Endothelial cell (in vitro differentiated cells): ENCODE measurements at regions not wholly inside any gene's neighbourhood (a gene's known extent, or its start where the extent isn't known, plus 50 kb on each side); places are given as distances from the start of the nearest gene placed in this dataset.

ENCODE experiments used
- DNase-seq: peaks from one replicate; pipeline ENCODE4 v3.0.0; 2021; ENCODE audit warnings: low spot score
- H3K27ac Mint-ChIP-seq: one replicate; pipeline ENCODE4 v1.8.0; 2021; ENCODE audit warnings: mixed read lengths, inconsistent platforms; ENCODE audit not compliant: unreplicated experiment
- H3K27me3 Mint-ChIP-seq: one replicate; pipeline ENCODE4 v1.8.0; 2021; ENCODE audit warnings: mild to moderate bottlenecking, moderate library complexity, mixed read lengths, inconsistent platforms; ENCODE audit not compliant: unreplicated experiment
- H3K36me3 Mint-ChIP-seq: one replicate; pipeline ENCODE4 v1.8.0; 2021; ENCODE audit warnings: mild to moderate bottlenecking, low read depth, mixed read lengths, inconsistent platforms; ENCODE audit not compliant: unreplicated experiment
- H3K4me1 Mint-ChIP-seq: one replicate; pipeline ENCODE4 v1.8.0; 2021; ENCODE audit warnings: mild to moderate bottlenecking, mixed read lengths, inconsistent platforms; ENCODE audit not compliant: unreplicated experiment
- H3K4me3 Mint-ChIP-seq: one replicate; pipeline ENCODE4 v1.8.0; 2021; ENCODE audit warnings: mild to moderate bottlenecking, mixed read lengths, inconsistent platforms; ENCODE audit not compliant: unreplicated experiment
- H3K9me3 Mint-ChIP-seq: one replicate; pipeline ENCODE4 v1.8.0; 2021; ENCODE audit warnings: mixed read lengths, inconsistent platforms; ENCODE audit not compliant: unreplicated experiment
- TF ChIP-seq, protein P1 (sequence below): fragments of 200-600 bp; sonication (generic); IDR thresholded peaks from one replicate; pipeline ENCODE4 v1.5.0; 2021; ENCODE audit warnings: antibody characterized with exemption; ENCODE audit not compliant: unreplicated experiment

DNA sequence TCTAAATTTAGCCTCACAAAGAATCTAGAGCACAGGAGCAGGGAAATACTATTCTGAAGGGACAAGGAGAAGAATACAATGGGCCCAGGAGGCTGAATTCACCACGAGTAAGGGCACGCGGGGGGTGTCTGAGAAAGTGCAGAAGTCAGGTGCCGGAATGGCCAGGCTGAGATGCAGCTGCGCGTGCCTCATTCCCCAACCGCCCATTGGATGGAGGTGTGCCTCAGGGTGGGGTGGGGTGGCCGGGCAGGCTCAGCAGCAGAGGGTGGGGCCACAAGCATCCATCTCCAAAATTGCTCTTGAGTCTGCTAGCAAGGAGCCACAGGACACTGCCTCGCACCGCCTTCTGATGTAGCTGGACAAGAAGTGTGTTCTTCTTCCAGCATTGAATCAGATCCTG is 387.0 kb downstream of the SHANK2 start:
- TF ChIP-seq, protein P1, sequence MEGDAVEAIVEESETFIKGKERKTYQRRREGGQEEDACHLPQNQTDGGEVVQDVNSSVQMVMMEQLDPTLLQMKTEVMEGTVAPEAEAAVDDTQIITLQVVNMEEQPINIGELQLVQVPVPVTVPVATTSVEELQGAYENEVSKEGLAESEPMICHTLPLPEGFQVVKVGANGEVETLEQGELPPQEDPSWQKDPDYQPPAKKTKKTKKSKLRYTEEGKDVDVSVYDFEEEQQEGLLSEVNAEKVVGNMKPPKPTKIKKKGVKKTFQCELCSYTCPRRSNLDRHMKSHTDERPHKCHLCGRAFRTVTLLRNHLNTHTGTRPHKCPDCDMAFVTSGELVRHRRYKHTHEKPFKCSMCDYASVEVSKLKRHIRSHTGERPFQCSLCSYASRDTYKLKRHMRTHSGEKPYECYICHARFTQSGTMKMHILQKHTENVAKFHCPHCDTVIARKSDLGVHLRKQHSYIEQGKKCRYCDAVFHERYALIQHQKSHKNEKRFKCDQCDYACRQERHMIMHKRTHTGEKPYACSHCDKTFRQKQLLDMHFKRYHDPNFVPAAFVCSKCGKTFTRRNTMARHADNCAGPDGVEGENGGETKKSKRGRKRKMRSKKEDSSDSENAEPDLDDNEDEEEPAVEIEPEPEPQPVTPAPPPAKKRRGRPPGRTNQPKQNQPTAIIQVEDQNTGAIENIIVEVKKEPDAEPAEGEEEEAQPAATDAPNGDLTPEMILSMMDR = no peak
- H3K4me1 Mint-ChIP-seq = peaks cover 2% of the 10 kb centered on the region
- peaks cover 3% of the 10 kb centered on the region for H3K27me3 Mint-ChIP-seq
- H3K9me3 Mint-ChIP-seq = no peaks in the 10 kb centered on the region
- H3K4me3 Mint-ChIP-seq = no peak overlapping the region
- H3K27ac Mint-ChIP-seq = no peak overlapping the region
- H3K36me3 Mint-ChIP-seq = no peaks in the 10 kb centered on the region
- DNase-seq = no peak

DNA sequence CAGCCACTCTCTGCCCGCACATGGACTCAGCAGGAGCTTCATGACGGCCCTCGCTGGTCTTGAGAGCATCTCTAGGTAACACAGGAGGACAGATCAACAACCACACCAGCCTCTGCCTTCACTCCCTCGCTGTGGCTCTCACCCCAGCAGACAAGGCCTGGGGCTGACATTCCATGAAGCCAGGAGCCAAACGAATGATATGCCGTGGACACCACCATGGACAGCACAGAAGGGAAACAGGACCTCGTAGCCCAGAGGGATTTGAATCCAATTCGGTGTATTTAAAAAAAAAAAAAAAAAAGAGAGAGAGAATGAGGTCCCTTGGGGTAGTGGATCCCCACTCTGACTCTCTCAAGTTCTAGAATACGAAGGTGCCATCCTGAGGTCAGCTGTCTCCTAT is 385.5 kb downstream of the SHANK2 start:
- Mint-ChIP-seq H3K27me3 (peaks cover 1% of the 10 kb centered on the region), H3K9me3 (no peaks in the 10 kb centered on the region), H3K36me3 (no peaks in the 10 kb centered on the region), H3K27ac (no peak overlapping the region), H3K4me3 (no peak overlapping the region), H3K4me1 (peaks cover 12% of the 10 kb centered on the region)
- TF ChIP-seq, protein P1 = no peak
- no peak for DNase-seq

DNA sequence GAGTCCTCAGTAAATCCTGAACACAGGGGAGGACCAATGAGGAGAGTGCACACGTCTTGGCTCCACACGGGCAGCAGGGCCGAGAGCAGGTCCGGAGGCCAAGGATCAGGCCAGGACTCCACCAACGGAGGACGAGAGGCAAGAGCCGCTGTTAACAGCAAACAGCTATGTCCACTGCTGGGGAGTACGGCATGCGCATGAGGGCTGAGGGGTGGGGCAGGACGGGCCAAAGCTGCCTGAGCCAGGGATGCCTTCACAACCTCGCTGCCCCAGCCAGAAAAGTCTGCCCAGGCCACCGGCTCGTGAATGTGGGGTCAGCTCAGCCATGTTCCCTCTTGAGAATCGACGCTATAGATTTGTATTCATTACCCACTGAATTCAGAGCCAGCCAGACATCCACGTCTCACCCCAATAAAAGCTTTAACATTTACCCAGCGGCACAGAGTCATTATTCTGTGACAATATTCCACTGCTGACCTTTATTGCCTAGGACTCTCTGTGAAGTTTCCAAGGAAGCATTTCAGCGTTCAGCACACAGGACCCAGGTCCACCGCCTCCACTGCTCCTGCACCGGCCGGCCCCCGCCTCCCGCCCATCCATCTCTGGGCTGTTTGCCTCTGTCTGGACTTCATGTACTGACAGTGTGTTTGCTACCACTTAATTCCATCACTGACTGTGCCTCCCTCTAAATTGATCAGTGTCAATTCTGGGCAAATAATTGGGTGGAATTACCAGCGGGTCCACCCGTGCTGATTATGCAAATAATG is 384.9 kb downstream of the SHANK2 start:
- Mint-ChIP-seq H3K9me3 (no peaks in the 10 kb centered on the region), H3K36me3 (no peaks in the 10 kb centered on the region), H3K27me3 (peaks cover 4% of the 10 kb centered on the region), H3K4me3 (no peak overlapping the region), H3K4me1 (peaks cover 19% of the 10 kb centered on the region), H3K27ac (no peak overlapping the region)
- TF ChIP-seq, protein P1 = no peak
- DNase-seq = no peak

DNA sequence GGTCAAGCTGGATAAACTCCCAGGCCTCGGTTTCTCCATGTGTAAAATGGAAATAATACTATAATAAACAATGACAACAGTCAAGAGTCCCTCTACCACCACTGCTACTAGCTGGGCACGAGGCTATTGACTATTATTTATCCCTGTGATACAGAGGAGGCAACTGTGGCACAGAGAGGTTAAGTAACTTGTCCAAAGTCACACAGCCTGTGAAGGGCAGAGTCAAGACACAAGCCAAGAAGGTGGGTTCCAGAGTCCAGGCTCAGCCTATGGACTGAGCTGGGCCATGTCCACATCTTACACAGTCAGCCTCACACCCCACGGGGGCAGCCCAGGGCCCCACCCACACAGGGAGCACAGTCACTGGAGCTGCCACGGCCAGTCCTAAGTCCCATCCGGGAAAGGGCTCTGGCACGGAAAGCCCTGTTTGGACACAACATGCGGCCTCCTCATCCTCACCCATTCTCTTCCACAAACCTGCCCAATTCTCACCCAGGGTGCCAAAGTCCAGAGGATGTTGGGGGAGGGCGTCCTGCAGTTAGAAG is 384.0 kb downstream of the SHANK2 start:
- no peaks in the 10 kb centered on the region for H3K36me3 Mint-ChIP-seq
- no peak overlapping the region for H3K4me3 Mint-ChIP-seq
- peaks cover 28% of the 10 kb centered on the region for H3K4me1 Mint-ChIP-seq
- no peak for DNase-seq
- peaks cover 9% of the 10 kb centered on the region for H3K27me3 Mint-ChIP-seq
- peak overlapping the region; percentile 11 for H3K27ac Mint-ChIP-seq
- H3K9me3 Mint-ChIP-seq = no peaks in the 10 kb centered on the region
- TF ChIP-seq, protein P1 = no peak

DNA sequence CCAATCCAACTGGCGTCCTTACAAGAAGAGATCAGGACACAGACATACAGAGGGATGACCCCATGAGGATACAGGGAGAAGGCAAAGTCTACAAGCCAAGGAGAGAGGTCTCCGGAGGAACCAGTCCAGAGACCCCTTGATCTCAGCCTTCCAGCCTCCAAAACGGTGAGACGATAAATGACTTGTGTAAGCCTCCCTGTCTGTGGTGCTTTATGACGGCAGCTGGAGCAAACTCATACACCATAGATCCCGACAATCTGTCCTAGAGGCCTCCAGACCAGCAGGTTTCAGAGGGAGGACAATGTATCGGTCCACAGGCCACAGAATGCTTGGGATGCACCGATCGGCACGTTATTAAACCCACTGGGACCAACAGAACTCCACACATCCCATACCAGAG is 383.3 kb downstream of the SHANK2 start:
- peak overlapping the region; percentile 11 for H3K27ac Mint-ChIP-seq
- no peak for DNase-seq
- TF ChIP-seq, protein P1 = no peak
- no peaks in the 10 kb centered on the region for H3K9me3 Mint-ChIP-seq
- peaks cover 5% of the 10 kb centered on the region for H3K36me3 Mint-ChIP-seq
- peaks cover 15% of the 10 kb centered on the region for H3K27me3 Mint-ChIP-seq
- H3K4me3 Mint-ChIP-seq = no peak overlapping the region
- H3K4me1 Mint-ChIP-seq = peaks cover 35% of the 10 kb centered on the region
